Loucy (cell line): ENCODE measurements at regions not wholly inside any gene's neighbourhood (a gene's known extent, or its start where the extent isn't known, plus 50 kb on each side); places are given as distances from the start of the nearest gene placed in this dataset.

Experiments used
- CTCF ChIP-seq: fragments of 200-600 bp; sonication (generic); conservative IDR thresholded peaks from 2 replicates; pipeline ENCODE4 v1.5.1; 2014; ENCODE audit warnings: mild to moderate bottlenecking, antibody characterized with exemption, low read length
- EZH2phosphoT487 ChIP-seq: fragments of 200-600 bp; IDR thresholded peaks from 2 replicates; pipeline ENCODE4 v1.6.1; 2018; ENCODE audit warnings: antibody characterized with exemption, mild to moderate bottlenecking, moderate library complexity, borderline replicate concordance

GRCh38 chr14:85050180-85050579 lies 479.8 kb upstream of the FLRT2 start:
- TF ChIP-seq CTCF: no peak
- TF ChIP-seq EZH2phosphoT487: no peak
